ENCODE measurements at regions not wholly inside any gene's neighbourhood (a gene's known extent, or its start where the extent isn't known, plus 50 kb on each side); places are given as distances from the start of the nearest gene placed in this dataset.

DNA sequence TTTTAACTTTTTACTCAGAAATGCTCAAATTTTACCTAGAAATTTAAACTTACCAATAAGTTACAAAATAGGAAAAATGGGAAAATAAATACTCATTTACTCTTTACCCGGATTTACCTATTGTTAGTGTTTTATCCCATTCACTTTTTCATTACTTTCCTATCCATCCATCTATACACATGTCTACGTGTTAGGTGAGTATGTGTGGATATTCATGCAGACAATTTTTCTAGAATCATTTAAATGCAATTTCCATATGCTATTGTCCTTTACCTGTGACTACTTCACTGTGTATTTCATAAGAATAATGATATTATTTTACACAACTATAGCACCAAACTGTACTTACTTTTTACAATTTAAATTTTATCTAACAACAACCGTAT is 896.6 kb upstream of the INTU start:
- TF ChIP-seq, protein P1, sequence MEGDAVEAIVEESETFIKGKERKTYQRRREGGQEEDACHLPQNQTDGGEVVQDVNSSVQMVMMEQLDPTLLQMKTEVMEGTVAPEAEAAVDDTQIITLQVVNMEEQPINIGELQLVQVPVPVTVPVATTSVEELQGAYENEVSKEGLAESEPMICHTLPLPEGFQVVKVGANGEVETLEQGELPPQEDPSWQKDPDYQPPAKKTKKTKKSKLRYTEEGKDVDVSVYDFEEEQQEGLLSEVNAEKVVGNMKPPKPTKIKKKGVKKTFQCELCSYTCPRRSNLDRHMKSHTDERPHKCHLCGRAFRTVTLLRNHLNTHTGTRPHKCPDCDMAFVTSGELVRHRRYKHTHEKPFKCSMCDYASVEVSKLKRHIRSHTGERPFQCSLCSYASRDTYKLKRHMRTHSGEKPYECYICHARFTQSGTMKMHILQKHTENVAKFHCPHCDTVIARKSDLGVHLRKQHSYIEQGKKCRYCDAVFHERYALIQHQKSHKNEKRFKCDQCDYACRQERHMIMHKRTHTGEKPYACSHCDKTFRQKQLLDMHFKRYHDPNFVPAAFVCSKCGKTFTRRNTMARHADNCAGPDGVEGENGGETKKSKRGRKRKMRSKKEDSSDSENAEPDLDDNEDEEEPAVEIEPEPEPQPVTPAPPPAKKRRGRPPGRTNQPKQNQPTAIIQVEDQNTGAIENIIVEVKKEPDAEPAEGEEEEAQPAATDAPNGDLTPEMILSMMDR (IDR thresholded peaks at IDR 0.05), result no peak
- TF ChIP-seq POLR2A (IDR thresholded peaks at IDR 0.05), result no peak
